ENCODE measurements at regions not wholly inside any gene's neighbourhood (a gene's known extent, or its start where the extent isn't known, plus 50 kb on each side); places are given as distances from the start of the nearest gene placed in this dataset.
"Not testable (repeated sequence)": the region's sequence is repeated elsewhere in the genome, so short reads cannot be mapped to it uniquely, and the experiment has no call there.

DNA sequence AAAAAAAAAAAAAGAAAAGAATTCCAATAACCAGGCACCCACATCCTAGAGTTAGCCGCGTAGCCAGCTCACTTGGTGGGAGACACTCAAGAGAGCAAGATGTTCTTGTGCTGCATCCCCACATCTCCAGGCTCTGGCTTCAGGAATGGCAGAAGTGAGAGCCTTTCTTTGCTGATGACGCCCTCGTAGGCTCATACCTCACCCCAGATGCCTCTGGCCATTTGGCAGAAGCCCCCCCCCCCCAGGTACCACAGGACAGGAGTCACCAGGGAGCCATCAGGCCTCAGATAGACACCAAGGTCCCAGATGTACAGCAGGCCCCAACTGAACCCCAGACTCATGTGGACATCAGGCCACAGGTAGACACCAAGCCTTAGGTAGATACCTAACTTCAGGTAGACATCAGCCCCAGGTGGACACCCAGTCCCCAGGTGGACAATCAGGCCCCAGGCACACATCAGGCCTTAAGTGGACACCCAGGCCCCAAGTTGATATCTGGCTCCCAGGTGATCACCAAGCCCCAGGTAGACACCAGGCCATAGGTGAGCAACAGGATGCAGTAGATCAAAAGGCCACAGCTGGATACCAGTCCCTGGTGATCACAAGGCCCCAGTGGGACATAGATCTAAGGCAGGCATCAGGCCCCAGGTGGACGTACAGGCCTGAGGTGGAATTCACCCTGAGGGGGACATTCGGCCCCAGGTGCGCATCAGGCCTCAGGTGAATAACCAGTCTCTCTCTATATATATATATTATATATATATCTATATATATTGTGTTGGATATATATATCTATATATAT is 202.5 kb downstream of the POTEM start:
- TF ChIP-seq CTCF (IDR thresholded peaks at IDR 0.05 in 4 of 5, conservative IDR thresholded peaks at IDR 0.05 in 1 of 5); POLR2A (IDR thresholded peaks at IDR 0.05): not testable (repeated sequence)

Measured in gastrocnemius medialis (tissue), 4 donors.